ENCODE measurements at regions not wholly inside any gene's neighbourhood (a gene's known extent, or its start where the extent isn't known, plus 50 kb on each side); places are given as distances from the start of the nearest gene placed in this dataset.
"Not testable (repeated sequence)": the region's sequence is repeated elsewhere in the genome, so short reads cannot be mapped to it uniquely, and the experiment has no call there.

GRCh38 chr6:157751547-157752200 is 71.4 kb upstream of the SNX9 start:
- ChIA-PET CTCF (no interaction called here), POLR2A (no interaction called here)
- no peak for TF ChIP-seq SUZ12 (IDR thresholded peaks at IDR 0.05)
- no peak for TF ChIP-seq ARNT (IDR thresholded peaks at IDR 0.05)
- TF ChIP-seq CTBP1 (IDR thresholded peaks at IDR 0.05; ENCODE audit: borderline replicate concordance) = no peak
- no peak for TF ChIP-seq PKNOX1 (IDR thresholded peaks at IDR 0.05)
- no peak for TF ChIP-seq ELF4 (IDR thresholded peaks at IDR 0.05)
- TF ChIP-seq HDGF (IDR thresholded peaks at IDR 0.05; ENCODE audit: borderline replicate concordance) = no peak
- no peak for TF ChIP-seq FOXM1 (IDR thresholded peaks at IDR 0.05; ENCODE audit: borderline replicate concordance)
- no peak for DNase-seq (ENCODE audit: extremely low spot score)

DNA sequence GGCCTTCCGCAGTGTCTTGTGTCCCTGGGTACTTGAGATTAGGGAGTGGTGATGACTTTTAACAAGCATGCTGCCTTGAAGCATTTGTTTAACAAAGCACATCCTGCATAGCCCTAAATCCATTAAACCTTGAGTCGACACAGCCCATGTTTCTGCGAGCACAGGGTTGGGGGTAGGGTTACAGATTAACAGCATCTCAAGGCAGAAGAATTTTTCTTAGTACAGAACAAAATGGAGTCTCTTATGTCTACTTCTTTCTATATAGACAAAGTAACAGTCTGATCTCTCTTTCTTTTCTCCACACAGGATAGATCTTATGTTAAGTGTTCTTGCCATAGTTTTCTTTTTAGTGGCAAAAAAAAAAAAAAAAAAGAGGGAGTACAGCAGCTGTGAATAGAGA is 70.2 kb upstream of the SNX9 start:
- POLR2A ChIA-PET; DNase-seq (ENCODE audit: extremely low spot score); CTCF ChIA-PET: not testable (repeated sequence)

DNA sequence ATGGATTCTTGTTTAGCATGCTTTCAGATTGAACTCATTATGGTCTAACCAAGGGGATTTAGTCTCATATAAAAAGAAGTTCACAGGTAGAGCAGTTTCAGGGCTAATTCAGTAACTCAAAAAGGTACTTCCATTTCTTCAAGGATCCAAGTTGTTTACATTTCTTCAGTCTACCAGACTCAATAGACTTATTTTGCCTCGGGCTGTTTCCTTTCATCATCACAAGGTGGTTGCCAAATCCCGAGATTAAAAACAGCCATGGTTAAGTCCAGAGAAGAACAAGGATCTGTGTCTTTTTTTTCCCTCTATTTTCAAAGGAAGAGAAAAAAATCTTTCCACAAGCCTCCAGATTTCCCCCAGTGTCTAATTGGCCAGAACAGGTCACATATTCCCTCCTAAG is 69.8 kb upstream of the SNX9 start:
- DNase-seq (ENCODE audit: extremely low spot score) = no peak
- TF ChIP-seq HDGF (IDR thresholded peaks at IDR 0.05; ENCODE audit: borderline replicate concordance) = no peak
- TF ChIP-seq SP1 (IDR thresholded peaks at IDR 0.05) = no peak
- TF ChIP-seq PKNOX1 (IDR thresholded peaks at IDR 0.05) = no peak
- no peak for TF ChIP-seq LEF1 (IDR thresholded peaks at IDR 0.05; ENCODE audit: borderline replicate concordance)
- TF ChIP-seq NFRKB (IDR thresholded peaks at IDR 0.05) = no peak
- no peak for TF ChIP-seq FOXK2 (IDR thresholded peaks at IDR 0.05)
- TF ChIP-seq SUZ12 (IDR thresholded peaks at IDR 0.05) = no peak
- TF ChIP-seq L3MBTL2 (conservative IDR thresholded peaks at IDR 0.05) = no peak
- TF ChIP-seq ZNF384 (IDR thresholded peaks at IDR 0.05) = no peak
- no peak for TF ChIP-seq FOXM1 (IDR thresholded peaks at IDR 0.05; ENCODE audit: borderline replicate concordance)
- no peak for TF ChIP-seq TARDBP (IDR thresholded peaks at IDR 0.05)
- no peak for TF ChIP-seq ELF4 (IDR thresholded peaks at IDR 0.05)
- TF ChIP-seq FOXA1 (IDR thresholded peaks at IDR 0.05) = no peak
- no peak for TF ChIP-seq BHLHE40 (IDR thresholded peaks at IDR 0.05; ENCODE audit: borderline replicate concordance)
- no peak for TF ChIP-seq ARNT (IDR thresholded peaks at IDR 0.05)
- ChIA-PET POLR2A (no interaction called here), CTCF (no interaction called here)

DNA sequence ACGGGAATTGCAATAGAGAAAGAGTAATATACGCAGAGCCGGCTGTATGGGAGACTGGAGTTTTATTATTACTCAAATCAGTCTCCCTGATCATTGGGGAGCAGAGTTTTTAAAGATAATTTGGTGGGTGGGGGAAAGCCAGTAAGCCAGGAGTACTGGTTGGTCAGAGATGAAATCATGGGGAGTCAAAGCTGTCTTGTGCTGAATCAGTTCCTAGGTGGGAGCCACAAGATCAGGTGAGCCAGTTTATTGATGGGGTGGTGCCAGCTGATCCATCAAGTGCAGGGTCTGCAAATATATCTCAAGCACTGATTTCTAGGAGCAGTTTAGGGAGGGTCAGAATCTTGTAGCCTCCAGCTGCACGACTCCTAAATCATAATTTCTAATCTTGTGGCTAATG is 69.2 kb upstream of the SNX9 start:
- CTCF ChIA-PET; DNase-seq (ENCODE audit: extremely low spot score); POLR2A ChIA-PET: not testable (repeated sequence)

- TF ChIP-seq ZNF384 (IDR thresholded peaks at IDR 0.05) (no peak), SP1 (IDR thresholded peaks at IDR 0.05) (no peak), HDGF (IDR thresholded peaks at IDR 0.05; ENCODE audit: borderline replicate concordance) (no peak), BHLHE40 (IDR thresholded peaks at IDR 0.05; ENCODE audit: borderline replicate concordance) (no peak), SUZ12 (IDR thresholded peaks at IDR 0.05) (no peak), FOXM1 (IDR thresholded peaks at IDR 0.05; ENCODE audit: borderline replicate concordance) (no peak), CTBP1 (IDR thresholded peaks at IDR 0.05; ENCODE audit: borderline replicate concordance) (no peak), FOXK2 (IDR thresholded peaks at IDR 0.05) (no peak), L3MBTL2 (conservative IDR thresholded peaks at IDR 0.05) (no peak), ELF4 (IDR thresholded peaks at IDR 0.05) (no peak), FOXA1 (IDR thresholded peaks at IDR 0.05) (no peak), ARNT (IDR thresholded peaks at IDR 0.05) (no peak), LEF1 (IDR thresholded peaks at IDR 0.05; ENCODE audit: borderline replicate concordance) (no peak), TARDBP (IDR thresholded peaks at IDR 0.05) (no peak), PKNOX1 (IDR thresholded peaks at IDR 0.05) (no peak), NFRKB (IDR thresholded peaks at IDR 0.05) (no peak)
- CTCF ChIA-PET = no interaction called here
- POLR2A ChIA-PET = no interaction called here
- DNase-seq (ENCODE audit: extremely low spot score) = no peak
Measured at GRCh38 chr6:157754351-157754750, 68.7 kb upstream of the SNX9 start.

DNA sequence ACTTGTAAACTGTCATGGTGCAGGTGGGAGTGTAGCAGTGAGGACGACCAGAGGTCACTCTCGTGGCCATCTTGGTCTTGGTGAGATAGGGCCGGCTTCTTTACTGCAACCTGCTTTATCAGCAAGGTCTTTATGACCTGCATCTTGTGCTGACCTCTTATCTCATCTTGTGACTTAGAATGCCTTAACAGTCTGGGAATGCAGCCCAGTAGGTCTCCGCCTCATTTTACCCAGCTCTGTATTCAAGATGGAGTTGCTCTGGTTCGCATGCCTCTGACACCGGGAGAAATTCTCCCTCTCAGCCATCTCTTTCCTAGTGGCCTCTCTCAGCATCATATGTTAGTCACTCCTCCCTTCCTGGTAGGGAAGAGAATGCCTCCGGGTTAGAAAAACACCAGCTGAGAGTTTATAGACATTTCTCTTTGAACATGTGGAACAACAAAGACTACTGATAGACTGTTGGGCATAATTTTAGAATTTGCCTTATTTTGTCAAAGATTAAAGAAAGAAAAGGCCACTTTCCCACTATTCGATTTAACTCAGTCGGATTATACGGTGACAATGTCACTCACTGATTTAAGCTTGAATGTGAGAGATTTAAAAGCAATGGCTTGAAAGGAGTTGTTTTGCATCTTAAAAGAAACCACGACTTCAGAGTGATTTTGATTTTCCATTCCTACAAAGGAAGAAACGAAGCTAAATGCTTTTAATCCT is 67.9 kb upstream of the SNX9 start:
- ChIA-PET CTCF (interaction anchor here (0.6 to 4.2 kb wide), 3 partner anchors 16 to 118 kb away, joined by 3 to 27 read pairs (median 9); no protein-coding TSS in a partner anchor), POLR2A (no interaction called here)
- DNase-seq (ENCODE audit: extremely low spot score) = no peak
- TF ChIP-seq FOXK2 (IDR thresholded peaks at IDR 0.05) = no peak
- TF ChIP-seq SP1 (IDR thresholded peaks at IDR 0.05) = no peak
- no peak for TF ChIP-seq L3MBTL2 (conservative IDR thresholded peaks at IDR 0.05)
- TF ChIP-seq PKNOX1 (IDR thresholded peaks at IDR 0.05) = no peak
- TF ChIP-seq HDGF (IDR thresholded peaks at IDR 0.05; ENCODE audit: borderline replicate concordance) = no peak
- no peak for TF ChIP-seq ARNT (IDR thresholded peaks at IDR 0.05)
- no peak for TF ChIP-seq LEF1 (IDR thresholded peaks at IDR 0.05; ENCODE audit: borderline replicate concordance)
- TF ChIP-seq ZNF384 (IDR thresholded peaks at IDR 0.05) = no peak
- no peak for TF ChIP-seq TARDBP (IDR thresholded peaks at IDR 0.05)
- no peak for TF ChIP-seq SUZ12 (IDR thresholded peaks at IDR 0.05)
- TF ChIP-seq FOXA1 (IDR thresholded peaks at IDR 0.05) = no peak
- TF ChIP-seq BHLHE40 (IDR thresholded peaks at IDR 0.05; ENCODE audit: borderline replicate concordance) = no peak
- TF ChIP-seq ELF4 (IDR thresholded peaks at IDR 0.05) = no peak
- TF ChIP-seq NFRKB (IDR thresholded peaks at IDR 0.05) = no peak
- TF ChIP-seq CTBP1 (IDR thresholded peaks at IDR 0.05; ENCODE audit: borderline replicate concordance) = no peak
- no peak for TF ChIP-seq FOXM1 (IDR thresholded peaks at IDR 0.05; ENCODE audit: borderline replicate concordance)
